ENCODE measurements at regions not wholly inside any gene's neighbourhood (a gene's known extent, or its start where the extent isn't known, plus 50 kb on each side); places are given as distances from the start of the nearest gene placed in this dataset.
"Not testable (repeated sequence)": the region's sequence is repeated elsewhere in the genome, so short reads cannot be mapped to it uniquely, and the experiment has no call there.

DNA sequence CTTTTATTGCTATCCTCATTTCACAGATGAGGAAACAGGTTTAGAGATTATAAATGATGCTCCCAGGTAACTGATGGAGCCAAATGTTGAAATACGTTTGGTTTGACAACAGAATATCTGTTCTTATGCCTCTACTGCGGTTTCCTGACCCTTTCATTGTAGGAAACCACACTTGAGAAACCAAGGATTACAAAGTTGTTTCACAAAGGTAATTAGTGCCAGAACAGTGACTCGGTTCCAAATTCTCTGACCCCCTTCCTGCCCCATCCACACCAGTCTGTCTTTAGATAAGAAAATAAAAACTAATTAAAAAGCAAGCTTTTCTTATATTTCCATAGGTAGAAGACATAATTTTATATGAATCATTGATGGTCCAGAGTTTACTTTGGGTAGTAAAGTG, 393.7 kb upstream of the MBL2 start:
- H3K27ac ChIP-seq = no peak overlapping the region
- no peak for DNase-seq (ENCODE audit: low spot score)

DNA sequence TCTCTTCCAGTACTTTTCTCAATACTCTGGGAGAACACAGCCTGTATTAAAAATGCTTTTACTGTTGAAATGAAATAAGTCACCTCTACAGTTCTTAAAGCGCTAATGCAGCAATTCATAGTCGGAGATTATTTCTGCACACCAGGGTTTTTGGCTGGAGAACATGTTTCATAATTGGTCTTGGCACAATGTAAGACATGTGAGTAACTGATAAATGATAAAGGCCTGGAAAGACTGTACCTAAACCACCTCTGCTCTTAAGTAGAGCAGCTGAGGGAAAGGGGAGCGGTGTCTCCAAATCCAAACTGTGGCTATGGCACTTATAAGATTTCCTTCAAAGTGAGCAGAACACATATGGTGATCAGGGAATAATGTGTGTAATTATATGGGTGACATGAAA, 390.3 kb upstream of the MBL2 start:
- no peaks in the 10 kb centered on the region for H3K27me3 Mint-ChIP-seq (ENCODE audit: insufficient read depth, low read depth)

More for the DNA sequence above, 393.7 kb upstream of the MBL2 start:
- Mint-ChIP-seq H3K4me1 (no peaks in the 10 kb centered on the region), H3K9me3 (no peaks in the 10 kb centered on the region), H3K4me3 (no peak overlapping the region), H3K36me3 (no peaks in the 10 kb centered on the region), H3K27ac (no peak overlapping the region), H3K27me3 (ENCODE audit: insufficient read depth, low read depth) (no peaks in the 10 kb centered on the region)
- H3K4me3 ChIP-seq = no peak overlapping the region
- no peaks in the 10 kb centered on the region for H3K9me3 ChIP-seq (ENCODE audit: low read depth)
- no peak overlapping the region for H3K4me2 ChIP-seq
- TF ChIP-seq EZH2 (IDR thresholded peaks at IDR 0.05) = no peak
- no peak for TF ChIP-seq EZH2phosphoT487 (IDR thresholded peaks at IDR 0.05)
- TF ChIP-seq, protein P1, sequence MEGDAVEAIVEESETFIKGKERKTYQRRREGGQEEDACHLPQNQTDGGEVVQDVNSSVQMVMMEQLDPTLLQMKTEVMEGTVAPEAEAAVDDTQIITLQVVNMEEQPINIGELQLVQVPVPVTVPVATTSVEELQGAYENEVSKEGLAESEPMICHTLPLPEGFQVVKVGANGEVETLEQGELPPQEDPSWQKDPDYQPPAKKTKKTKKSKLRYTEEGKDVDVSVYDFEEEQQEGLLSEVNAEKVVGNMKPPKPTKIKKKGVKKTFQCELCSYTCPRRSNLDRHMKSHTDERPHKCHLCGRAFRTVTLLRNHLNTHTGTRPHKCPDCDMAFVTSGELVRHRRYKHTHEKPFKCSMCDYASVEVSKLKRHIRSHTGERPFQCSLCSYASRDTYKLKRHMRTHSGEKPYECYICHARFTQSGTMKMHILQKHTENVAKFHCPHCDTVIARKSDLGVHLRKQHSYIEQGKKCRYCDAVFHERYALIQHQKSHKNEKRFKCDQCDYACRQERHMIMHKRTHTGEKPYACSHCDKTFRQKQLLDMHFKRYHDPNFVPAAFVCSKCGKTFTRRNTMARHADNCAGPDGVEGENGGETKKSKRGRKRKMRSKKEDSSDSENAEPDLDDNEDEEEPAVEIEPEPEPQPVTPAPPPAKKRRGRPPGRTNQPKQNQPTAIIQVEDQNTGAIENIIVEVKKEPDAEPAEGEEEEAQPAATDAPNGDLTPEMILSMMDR (IDR thresholded peaks at IDR 0.05) = no peak
- no peak overlapping the region for H2AFZ ChIP-seq (replicated peaks)
- no peaks in the 10 kb centered on the region for H3F3A ChIP-seq (ENCODE audit: low read depth)
- H3K79me2 ChIP-seq (ENCODE audit: low read depth) = no peaks in the 10 kb centered on the region
- H3K4me1 ChIP-seq = peaks cover 5% of the 10 kb centered on the region
- no peaks in the 10 kb centered on the region for H4K20me1 ChIP-seq (ENCODE audit: low read depth)
- H3K9ac ChIP-seq = no peak overlapping the region
- no peaks in the 10 kb centered on the region for H3K36me3 ChIP-seq
- no peaks in the 10 kb centered on the region for H3K27me3 ChIP-seq

DNA sequence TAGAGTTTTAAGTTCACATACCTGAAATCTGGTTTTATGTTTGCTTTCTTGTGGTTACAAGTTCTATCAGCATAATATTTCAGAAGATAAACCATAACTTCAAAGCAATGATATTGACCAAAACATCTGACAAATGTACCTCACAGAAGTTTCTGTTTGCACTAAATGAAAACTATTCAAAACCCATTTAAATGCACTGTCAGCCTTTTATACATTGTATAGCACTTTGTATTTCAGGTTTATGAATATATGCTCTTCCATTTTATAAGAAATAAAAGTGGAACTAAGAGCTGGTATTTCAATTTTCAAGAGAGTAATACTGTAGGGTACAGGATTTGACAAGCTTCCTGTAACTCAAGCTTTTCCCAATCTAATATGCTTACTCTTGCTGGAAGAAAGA, 388.6 kb upstream of the MBL2 start:
- Histone ChIP-seq H3K4me2 (no peak overlapping the region), H3K36me3 (no peaks in the 10 kb centered on the region), H3K27me3 (no peaks in the 10 kb centered on the region), H3F3A (ENCODE audit: low read depth) (no peaks in the 10 kb centered on the region), H3K4me1 (peaks cover 1% of the 10 kb centered on the region), H2AFZ (replicated peaks) (no peak overlapping the region), H3K9ac (no peak overlapping the region), H3K79me2 (ENCODE audit: low read depth) (no peaks in the 10 kb centered on the region), H3K9me3 (ENCODE audit: low read depth) (no peaks in the 10 kb centered on the region), H3K27ac (no peak overlapping the region), H3K4me3 (no peak overlapping the region), H4K20me1 (ENCODE audit: low read depth) (no peaks in the 10 kb centered on the region)
- TF ChIP-seq EZH2phosphoT487 (IDR thresholded peaks at IDR 0.05) = no peak
- TF ChIP-seq EZH2 (IDR thresholded peaks at IDR 0.05) = no peak
- TF ChIP-seq, protein P1 (IDR thresholded peaks at IDR 0.05) = no peak
- no peak for DNase-seq (ENCODE audit: low spot score)
- peaks cover 7% of the 10 kb centered on the region for H3K9me3 Mint-ChIP-seq
- H3K36me3 Mint-ChIP-seq = no peaks in the 10 kb centered on the region
- no peaks in the 10 kb centered on the region for H3K27me3 Mint-ChIP-seq (ENCODE audit: insufficient read depth, low read depth)
- H3K4me1 Mint-ChIP-seq = no peaks in the 10 kb centered on the region
- no peak overlapping the region for H3K27ac Mint-ChIP-seq
- H3K4me3 Mint-ChIP-seq = no peak overlapping the region

More for the DNA sequence above, 390.3 kb upstream of the MBL2 start:
- Histone ChIP-seq H3K27me3 (no peaks in the 10 kb centered on the region), H3K36me3 (no peaks in the 10 kb centered on the region), H3K79me2 (ENCODE audit: low read depth) (no peaks in the 10 kb centered on the region), H4K20me1 (ENCODE audit: low read depth) (no peaks in the 10 kb centered on the region), H3K27ac (no peak overlapping the region), H3K9me3 (ENCODE audit: low read depth) (no peaks in the 10 kb centered on the region), H3K4me1 (peaks cover 5% of the 10 kb centered on the region), H3K4me2 (no peak overlapping the region), H2AFZ (replicated peaks) (no peak overlapping the region), H3K9ac (no peak overlapping the region), H3F3A (ENCODE audit: low read depth) (no peaks in the 10 kb centered on the region), H3K4me3 (no peak overlapping the region)
- H3K4me1 Mint-ChIP-seq = no peaks in the 10 kb centered on the region
- H3K27ac Mint-ChIP-seq = no peak overlapping the region
- no peak overlapping the region for H3K4me3 Mint-ChIP-seq
- no peak for DNase-seq (ENCODE audit: low spot score)
- no peaks in the 10 kb centered on the region for H3K9me3 Mint-ChIP-seq
- no peaks in the 10 kb centered on the region for H3K36me3 Mint-ChIP-seq
- TF ChIP-seq EZH2phosphoT487 (IDR thresholded peaks at IDR 0.05) (no peak), EZH2 (IDR thresholded peaks at IDR 0.05) (no peak)
- TF ChIP-seq, protein P1 (IDR thresholded peaks at IDR 0.05) = no peak

DNA sequence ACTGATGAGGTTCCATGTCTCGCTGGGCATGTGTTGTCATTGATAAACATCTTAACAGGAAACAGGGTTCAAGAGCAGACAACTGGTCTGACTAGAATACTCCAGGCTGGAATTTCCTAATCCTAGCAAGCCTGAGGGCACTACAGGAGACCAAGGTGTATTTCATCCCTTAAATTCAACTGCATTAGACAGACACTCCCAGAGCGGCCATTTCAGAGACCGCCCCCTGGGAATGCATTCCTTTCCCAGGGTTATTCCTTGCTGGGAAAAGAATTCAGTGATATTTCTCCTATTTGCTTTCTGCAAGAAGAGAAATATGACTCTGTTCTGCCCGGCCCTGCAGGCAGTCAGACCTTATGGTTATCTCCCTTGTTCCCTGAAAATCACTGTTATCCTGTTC, 383.1 kb upstream of the MBL2 start:
- H3K27ac ChIP-seq; H3K27ac Mint-ChIP-seq; H3K79me2 ChIP-seq (ENCODE audit: low read depth); H3K36me3 Mint-ChIP-seq; H3K4me3 ChIP-seq; H3F3A ChIP-seq (ENCODE audit: low read depth); H4K20me1 ChIP-seq (ENCODE audit: low read depth); H3K4me2 ChIP-seq; H3K9ac ChIP-seq; H3K4me1 ChIP-seq; H2AFZ ChIP-seq (replicated peaks); H3K36me3 ChIP-seq; H3K4me3 Mint-ChIP-seq; H3K27me3 ChIP-seq; H3K27me3 Mint-ChIP-seq (ENCODE audit: insufficient read depth, low read depth); H3K9me3 ChIP-seq (ENCODE audit: low read depth); H3K4me1 Mint-ChIP-seq; DNase-seq (ENCODE audit: low spot score): not testable (repeated sequence)
- peaks cover 16% of the 10 kb centered on the region for H3K9me3 Mint-ChIP-seq
